Right atrium auricular region (tissue), 2 donors: ENCODE measurements at regions not wholly inside any gene's neighbourhood (a gene's known extent, or its start where the extent isn't known, plus 50 kb on each side); places are given as distances from the start of the nearest gene placed in this dataset.
"Not testable (repeated sequence)": the region's sequence is repeated elsewhere in the genome, so short reads cannot be mapped to it uniquely, and the experiment has no call there.

Source experiments
- DNase-seq: peaks from one replicate; pipeline ENCODE4 v3.0.0-alpha.2; 2019; ENCODE audit warnings: low spot score
- H3K27ac ChIP-seq, 2 donors: fragments of 200-600 bp; sonication (generic); 1 replicate in 1 of 2; 2 replicates in 1 of 2; pipeline ENCODE4 v1.5.1; 2016 to 2019
- H3K27me3 ChIP-seq, 2 donors: fragments of 200-600 bp; sonication (generic); one replicate each; pipeline versions ENCODE4 v1.5.1 to v1.6.0; 2017 to 2019
- H3K36me3 ChIP-seq: fragments of 200-600 bp; sonication (generic); one replicate; pipeline ENCODE4 v1.5.1; 2016
- H3K4me1 ChIP-seq, 2 donors: fragments of 200-600 bp; sonication (generic); one replicate each; pipeline versions ENCODE4 v1.5.1 to v1.6.0; 2017 to 2019
- H3K4me3 ChIP-seq, 2 donors: fragments of 200-600 bp; sonication (generic); 1 replicate in 1 of 2; 2 replicates in 1 of 2; pipeline ENCODE4 v1.5.1; 2017 to 2019; ENCODE audit warnings: mild to moderate bottlenecking in 1 of 2, moderate library complexity in 1 of 2
- H3K9me3 ChIP-seq, 2 donors: fragments of 200-600 bp; sonication (generic); one replicate each; pipeline ENCODE4 v1.5.1; 2019
- CTCF ChIP-seq, 2 donors: fragments of 200-600 bp; sonication (generic); IDR thresholded peaks; one replicate each; pipeline ENCODE4 v1.5.1; 2019; ENCODE audit warnings: antibody characterized with exemption in 2 of 2

GRCh38 chr4:156517546-156517945, 454.1 kb downstream of the PDGFC start:
- no peaks in the 10 kb centered on the region for H3K4me1 ChIP-seq
- no peak overlapping the region for H3K27ac ChIP-seq
- no peaks in the 10 kb centered on the region for H3K36me3 ChIP-seq
- no peak for DNase-seq
- no peak for TF ChIP-seq CTCF (IDR thresholded peaks at IDR 0.05)
- no peak overlapping the region for H3K4me3 ChIP-seq
- no peaks in the 10 kb centered on the region for H3K9me3 ChIP-seq
- no peaks in the 10 kb centered on the region for H3K27me3 ChIP-seq

- DNase-seq: no peak
- Histone ChIP-seq H3K4me3 (no peak overlapping the region), H3K9me3 (no peaks in the 10 kb centered on the region), H3K27ac (no peak overlapping the region), H3K4me1 (no peaks in the 10 kb centered on the region), H3K27me3 (no peaks in the 10 kb centered on the region), H3K36me3 (no peaks in the 10 kb centered on the region)
- TF ChIP-seq CTCF (IDR thresholded peaks at IDR 0.05): no peak
These were observed 454.9 kb downstream of the PDGFC start for GRCh38 chr4:156516698-156517097.

GRCh38 chr4:156515295-156515694, 456.3 kb downstream of the PDGFC start:
- no peaks in the 10 kb centered on the region for H3K4me1 ChIP-seq
- TF ChIP-seq CTCF (IDR thresholded peaks at IDR 0.05): no peak
- no peak for DNase-seq
- H3K36me3 ChIP-seq: no peaks in the 10 kb centered on the region
- no peaks in the 10 kb centered on the region for H3K9me3 ChIP-seq
- H3K27ac ChIP-seq: no peak overlapping the region
- no peak overlapping the region for H3K4me3 ChIP-seq
- H3K27me3 ChIP-seq: no peaks in the 10 kb centered on the region

- no peak overlapping the region for H3K27ac ChIP-seq
- no peak overlapping the region for H3K4me3 ChIP-seq
- no peaks in the 10 kb centered on the region for H3K9me3 ChIP-seq
- no peak for TF ChIP-seq CTCF (IDR thresholded peaks at IDR 0.05)
- H3K4me1 ChIP-seq: no peaks in the 10 kb centered on the region
- DNase-seq: no peak
- H3K36me3 ChIP-seq: no peaks in the 10 kb centered on the region
- no peaks in the 10 kb centered on the region for H3K27me3 ChIP-seq
These were observed 459.0 kb downstream of the PDGFC start for GRCh38 chr4:156512622-156513021.

- H3K9me3 ChIP-seq, H3K4me3 ChIP-seq, DNase-seq, H3K4me1 ChIP-seq, H3K27ac ChIP-seq, H3K27me3 ChIP-seq, H3K36me3 ChIP-seq: not testable (repeated sequence)
These were observed 461.7 kb downstream of the PDGFC start for GRCh38 chr4:156509921-156510320.

GRCh38 chr4:156505341-156505955, 466.2 kb downstream of the PDGFC start:
- no peaks in the 10 kb centered on the region for H3K9me3 ChIP-seq
- H3K4me3 ChIP-seq: no peak overlapping the region
- H3K36me3 ChIP-seq: no peaks in the 10 kb centered on the region
- H3K27ac ChIP-seq: no peak overlapping the region
- H3K27me3 ChIP-seq: no peaks in the 10 kb centered on the region
- TF ChIP-seq CTCF (IDR thresholded peaks at IDR 0.05): no peak
- no peaks in the 10 kb centered on the region for H3K4me1 ChIP-seq
- no peak for DNase-seq
